WI38 (cell line): ENCODE measurements at regions not wholly inside any gene's neighbourhood (a gene's known extent, or its start where the extent isn't known, plus 50 kb on each side); places are given as distances from the start of the nearest gene placed in this dataset.

Source experiments
- H3K4me3 ChIP-seq: 2 replicates; pipeline ENCODE4 v1.5.1; 2011; ENCODE audit warnings: low read depth, mild to moderate bottlenecking, control low read depth, low read length
- TF ChIP-seq, protein P1 (sequence below): IDR thresholded peaks from 2 replicates; pipeline ENCODE4 v1.5.1; 2012; ENCODE audit warnings: low read depth, mild to moderate bottlenecking, control low read depth, low read length

DNA sequence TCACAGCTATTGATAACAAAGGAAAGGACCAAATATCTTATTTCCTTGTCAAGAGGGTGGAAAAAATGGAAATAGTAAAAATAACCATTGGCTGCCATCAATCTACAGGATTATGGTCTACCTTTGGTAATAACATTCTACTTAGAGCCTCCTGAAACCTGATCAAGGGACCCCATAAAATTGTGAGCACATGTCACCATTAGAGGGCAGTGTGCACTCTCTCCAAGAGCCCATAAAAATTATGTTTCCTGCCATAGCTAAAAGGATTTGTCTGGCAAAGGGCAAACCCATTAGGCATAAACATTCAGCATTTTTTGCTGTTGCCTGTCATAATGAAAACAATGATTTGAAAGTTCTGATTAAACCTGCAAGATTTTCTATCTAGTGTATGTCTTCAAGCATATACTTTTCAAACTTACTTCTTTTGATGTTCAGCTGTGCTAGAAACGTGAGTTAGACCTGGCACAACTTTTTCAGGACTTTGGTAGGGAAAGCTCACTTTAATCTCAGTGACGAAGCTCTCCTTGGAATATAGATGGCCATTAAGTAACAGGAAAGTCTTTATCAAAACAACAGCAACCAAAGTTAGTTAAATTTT is 120.7 kb upstream of the ZFP64 start:
- TF ChIP-seq, protein P1, sequence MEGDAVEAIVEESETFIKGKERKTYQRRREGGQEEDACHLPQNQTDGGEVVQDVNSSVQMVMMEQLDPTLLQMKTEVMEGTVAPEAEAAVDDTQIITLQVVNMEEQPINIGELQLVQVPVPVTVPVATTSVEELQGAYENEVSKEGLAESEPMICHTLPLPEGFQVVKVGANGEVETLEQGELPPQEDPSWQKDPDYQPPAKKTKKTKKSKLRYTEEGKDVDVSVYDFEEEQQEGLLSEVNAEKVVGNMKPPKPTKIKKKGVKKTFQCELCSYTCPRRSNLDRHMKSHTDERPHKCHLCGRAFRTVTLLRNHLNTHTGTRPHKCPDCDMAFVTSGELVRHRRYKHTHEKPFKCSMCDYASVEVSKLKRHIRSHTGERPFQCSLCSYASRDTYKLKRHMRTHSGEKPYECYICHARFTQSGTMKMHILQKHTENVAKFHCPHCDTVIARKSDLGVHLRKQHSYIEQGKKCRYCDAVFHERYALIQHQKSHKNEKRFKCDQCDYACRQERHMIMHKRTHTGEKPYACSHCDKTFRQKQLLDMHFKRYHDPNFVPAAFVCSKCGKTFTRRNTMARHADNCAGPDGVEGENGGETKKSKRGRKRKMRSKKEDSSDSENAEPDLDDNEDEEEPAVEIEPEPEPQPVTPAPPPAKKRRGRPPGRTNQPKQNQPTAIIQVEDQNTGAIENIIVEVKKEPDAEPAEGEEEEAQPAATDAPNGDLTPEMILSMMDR, result peak; percentile 72
- H3K4me3 ChIP-seq, result no peak overlapping the region

DNA sequence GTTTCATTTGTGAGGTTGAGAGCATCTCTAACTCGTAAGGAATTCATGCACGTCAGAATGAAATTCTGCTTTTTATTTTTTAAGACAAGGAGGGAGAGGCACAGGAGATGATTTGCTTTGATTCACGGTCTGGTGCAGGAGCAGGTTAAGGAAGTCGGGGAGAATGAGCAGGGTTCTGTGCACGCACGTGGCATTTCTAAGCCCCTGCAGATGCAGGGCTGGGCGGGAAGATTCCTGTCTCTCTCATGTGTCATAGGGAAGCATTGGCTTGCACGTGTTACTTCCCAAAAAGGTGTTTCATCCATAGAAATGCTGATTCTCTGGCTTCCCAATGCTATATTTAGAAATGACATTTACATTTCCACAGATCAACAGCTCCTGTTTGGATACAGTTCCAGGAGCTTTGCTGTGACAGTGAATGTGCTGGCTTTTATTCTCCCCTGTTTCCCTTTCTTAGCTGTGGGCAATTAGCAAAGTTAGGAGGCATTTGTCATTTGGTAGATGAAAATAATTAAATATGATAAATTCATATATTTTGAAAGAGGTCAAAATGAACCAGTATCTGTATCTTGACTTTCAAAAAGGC is 119.7 kb upstream of the ZFP64 start:
- H3K4me3 ChIP-seq, result no peak overlapping the region
- TF ChIP-seq, protein P1, result no peak

DNA sequence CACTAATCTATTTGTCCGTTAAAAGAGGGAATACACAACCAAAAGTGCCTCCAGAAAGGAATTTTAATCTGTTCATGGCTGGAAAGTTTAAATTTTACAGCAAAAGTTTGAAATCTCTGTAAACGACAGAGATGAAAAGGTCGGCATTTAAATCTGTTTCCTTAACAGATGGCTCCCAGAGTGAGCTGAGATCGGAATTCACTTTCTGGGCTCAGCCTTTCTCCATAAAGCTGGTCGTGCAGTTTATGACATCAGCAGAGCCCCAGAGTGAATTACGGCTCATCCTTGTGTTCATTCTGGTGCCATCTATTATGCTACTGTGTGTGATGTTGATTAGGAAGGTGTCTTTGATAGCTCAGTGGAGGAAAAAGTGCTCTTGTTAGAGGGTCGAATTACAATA is 117.6 kb upstream of the ZFP64 start:
- H3K4me3 ChIP-seq, result no peak overlapping the region

DNA sequence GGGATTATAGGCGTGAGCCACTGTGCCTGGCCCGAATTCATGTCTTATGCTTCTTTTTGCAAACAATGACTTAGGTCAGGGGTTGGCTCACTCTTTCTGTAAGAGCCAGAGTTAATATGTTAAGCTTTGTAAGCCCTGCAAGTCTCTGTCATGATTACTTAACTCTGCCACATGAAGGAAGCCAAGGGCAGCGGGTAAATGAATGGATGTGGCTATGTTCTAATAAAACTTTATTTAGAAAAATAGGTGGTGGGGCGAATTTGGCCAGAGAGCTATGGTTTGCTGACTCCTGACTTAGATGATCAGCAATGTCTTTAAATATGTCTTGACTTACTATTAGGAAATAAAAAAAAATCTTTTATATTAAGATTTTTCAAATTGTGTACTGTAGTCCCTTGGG is 114.9 kb upstream of the ZFP64 start:
- TF ChIP-seq, protein P1, result no peak
- no peak overlapping the region for H3K4me3 ChIP-seq

More for the DNA sequence above, 117.6 kb upstream of the ZFP64 start:
- TF ChIP-seq, protein P1, result no peak

DNA sequence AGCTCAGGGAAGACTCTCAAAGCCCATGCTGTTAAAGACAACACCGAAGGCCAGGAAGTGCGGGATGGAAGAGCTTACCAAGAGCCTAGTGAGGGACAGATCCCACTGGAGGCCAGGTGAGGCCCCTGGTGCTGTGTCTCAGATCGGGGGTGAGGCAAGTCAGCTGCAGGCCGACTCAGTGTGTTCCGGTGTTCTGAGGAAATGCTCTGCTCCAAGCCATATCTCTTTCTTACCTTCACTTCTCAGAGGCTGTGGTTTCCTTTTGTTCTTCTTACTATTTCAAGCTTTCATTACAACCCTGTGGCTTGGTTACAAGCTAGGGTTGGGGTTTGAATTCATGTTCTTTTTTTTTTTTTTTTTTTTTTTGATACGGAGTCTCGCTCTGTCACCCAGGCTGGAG is 114.3 kb upstream of the ZFP64 start:
- no peak overlapping the region for H3K4me3 ChIP-seq
- TF ChIP-seq, protein P1, result no peak

DNA sequence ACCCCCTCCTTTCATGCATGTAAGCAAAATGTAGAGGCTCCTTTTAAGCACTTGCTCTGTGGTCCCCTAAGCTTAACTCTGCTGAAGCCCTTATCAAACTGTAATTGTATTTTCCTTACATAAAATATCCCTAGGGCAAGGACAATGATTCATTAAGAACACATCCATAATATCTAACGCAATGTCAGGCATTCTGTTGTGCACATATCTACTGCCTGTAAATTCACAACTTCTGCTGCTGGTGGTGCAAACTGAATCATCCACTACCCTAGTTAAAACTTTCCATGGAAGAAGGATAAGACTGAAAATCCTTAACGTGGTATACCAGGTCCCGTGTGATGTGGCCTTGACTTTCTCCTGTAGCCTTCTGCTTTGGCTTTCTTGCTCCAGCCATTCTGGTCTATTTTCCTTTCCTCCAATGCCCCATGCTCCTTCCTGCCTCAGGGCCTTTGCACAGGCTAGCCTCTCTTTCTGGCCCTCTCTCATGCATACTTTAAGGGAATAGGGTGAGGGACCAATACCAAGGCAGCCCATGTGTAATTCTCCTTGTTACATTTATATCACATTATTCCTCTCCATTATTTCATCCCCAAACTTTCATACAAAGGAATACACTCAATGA is 113.6 kb upstream of the ZFP64 start:
- TF ChIP-seq, protein P1, result no peak
- H3K4me3 ChIP-seq, result no peak overlapping the region

DNA sequence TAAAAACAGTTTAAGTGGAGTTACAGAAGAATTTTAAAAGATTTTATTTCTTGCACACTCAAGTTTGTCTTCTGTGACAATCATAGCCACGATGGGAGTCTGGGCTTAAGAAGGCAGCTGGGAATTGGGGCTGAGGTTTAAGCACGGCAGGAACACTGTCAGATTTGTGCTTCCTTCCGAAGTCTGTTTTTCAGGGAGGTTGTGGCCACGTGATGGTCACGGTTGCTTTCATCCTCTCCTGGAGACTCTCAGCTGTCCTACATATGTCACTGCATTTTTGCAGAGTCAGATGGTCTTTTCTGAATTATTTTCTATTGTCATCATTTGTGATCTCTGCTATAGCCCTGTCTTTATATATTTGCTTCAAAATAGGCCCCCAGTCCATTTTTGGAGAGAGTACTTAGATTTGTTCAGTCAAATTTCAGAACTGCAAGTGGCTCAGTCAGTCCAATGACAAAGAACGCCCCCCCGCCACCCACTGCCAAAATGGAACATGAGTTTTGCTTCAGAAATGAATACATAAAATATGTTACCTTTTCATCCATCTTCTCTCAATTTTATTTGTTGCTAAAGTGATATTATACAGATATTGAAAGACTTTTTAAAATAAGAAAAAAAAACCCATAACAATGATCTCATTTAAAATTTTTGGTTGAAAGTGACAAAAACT is 111.8 kb upstream of the ZFP64 start:
- TF ChIP-seq, protein P1, result no peak
- H3K4me3 ChIP-seq, result no peak overlapping the region
